ENCODE measurements at regions not wholly inside any gene's neighbourhood (a gene's known extent, or its start where the extent isn't known, plus 50 kb on each side); places are given as distances from the start of the nearest gene placed in this dataset.
"Not testable (repeated sequence)": the region's sequence is repeated elsewhere in the genome, so short reads cannot be mapped to it uniquely, and the experiment has no call there.

DNA sequence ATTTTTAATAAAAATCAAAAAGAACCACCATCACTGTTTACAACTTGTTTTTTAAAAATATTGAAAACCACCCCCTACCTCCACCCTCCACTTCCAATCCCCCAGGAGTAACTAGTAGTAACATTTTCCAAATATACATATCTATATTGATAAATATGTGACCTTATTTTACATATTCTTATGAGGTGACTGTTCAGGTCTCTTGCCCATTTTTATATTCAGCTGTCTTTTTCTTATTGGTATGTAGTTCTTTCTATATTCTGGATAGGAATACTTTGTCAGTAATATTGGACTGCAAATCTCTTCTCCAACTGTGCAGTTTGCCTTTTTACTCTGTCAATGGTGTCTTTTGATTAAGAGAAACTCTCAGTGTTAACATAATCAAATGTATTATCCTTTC is 59.0 kb upstream of the EIF5 start:
- no peak overlapping the region for H3K9ac ChIP-seq (ENCODE audit: low read length)
- no peaks in the 10 kb centered on the region for H3K36me3 ChIP-seq (ENCODE audit: insufficient read depth, low read length)
- no peaks in the 10 kb centered on the region for H3K9me3 ChIP-seq (ENCODE audit: low read length)
- H3K4me1 ChIP-seq (ENCODE audit: insufficient read depth, low read length) = no peaks in the 10 kb centered on the region
- H3K4me3 ChIP-seq (ENCODE audit: low read depth in 1 of 2, low read length in 2 of 2) = no peak overlapping the region
- H3K27ac ChIP-seq (ENCODE audit: low read depth, low read length) = no peak overlapping the region
- peaks cover 25 to 65% of the 10 kb centered on the region in 2 donors for H3K27me3 ChIP-seq (ENCODE audit: control insufficient read depth in 1 of 2, insufficient read depth in 2 of 2, low read length in 2 of 2)

DNA sequence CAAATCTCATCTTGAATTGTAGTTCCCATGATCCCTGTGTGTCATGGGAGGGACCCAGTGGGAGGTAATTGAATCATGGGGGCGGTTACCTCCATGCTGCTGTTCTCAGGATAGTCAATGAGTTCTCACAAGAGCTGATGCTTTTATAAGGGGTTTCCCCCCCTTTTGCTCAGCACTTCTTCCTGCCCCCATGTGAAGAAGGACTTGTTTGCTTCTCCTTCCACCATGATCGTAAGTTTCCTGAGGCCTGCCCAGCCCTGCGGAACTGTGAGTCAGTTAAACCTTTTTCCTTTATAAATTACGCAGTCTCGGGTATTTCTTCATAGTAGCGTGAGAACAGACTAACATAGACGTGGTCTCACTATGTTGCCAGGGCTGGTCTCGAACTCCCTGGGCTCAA is 56.1 kb upstream of the EIF5 start:
- no peak overlapping the region for H3K9ac ChIP-seq (ENCODE audit: low read length)
- no peak overlapping the region for H3K27ac ChIP-seq (ENCODE audit: low read depth, low read length)
- no peak overlapping the region for H3K4me3 ChIP-seq (ENCODE audit: low read depth in 1 of 2, low read length in 2 of 2)
- peaks cover 3% of the 10 kb centered on the region for H3K4me1 ChIP-seq (ENCODE audit: insufficient read depth, low read length)
- no peaks in the 10 kb centered on the region for H3K36me3 ChIP-seq (ENCODE audit: insufficient read depth, low read length)
- peaks cover 25 to 65% of the 10 kb centered on the region in 2 donors for H3K27me3 ChIP-seq (ENCODE audit: control insufficient read depth in 1 of 2, insufficient read depth in 2 of 2, low read length in 2 of 2)
- no peaks in the 10 kb centered on the region for H3K9me3 ChIP-seq (ENCODE audit: low read length)

DNA sequence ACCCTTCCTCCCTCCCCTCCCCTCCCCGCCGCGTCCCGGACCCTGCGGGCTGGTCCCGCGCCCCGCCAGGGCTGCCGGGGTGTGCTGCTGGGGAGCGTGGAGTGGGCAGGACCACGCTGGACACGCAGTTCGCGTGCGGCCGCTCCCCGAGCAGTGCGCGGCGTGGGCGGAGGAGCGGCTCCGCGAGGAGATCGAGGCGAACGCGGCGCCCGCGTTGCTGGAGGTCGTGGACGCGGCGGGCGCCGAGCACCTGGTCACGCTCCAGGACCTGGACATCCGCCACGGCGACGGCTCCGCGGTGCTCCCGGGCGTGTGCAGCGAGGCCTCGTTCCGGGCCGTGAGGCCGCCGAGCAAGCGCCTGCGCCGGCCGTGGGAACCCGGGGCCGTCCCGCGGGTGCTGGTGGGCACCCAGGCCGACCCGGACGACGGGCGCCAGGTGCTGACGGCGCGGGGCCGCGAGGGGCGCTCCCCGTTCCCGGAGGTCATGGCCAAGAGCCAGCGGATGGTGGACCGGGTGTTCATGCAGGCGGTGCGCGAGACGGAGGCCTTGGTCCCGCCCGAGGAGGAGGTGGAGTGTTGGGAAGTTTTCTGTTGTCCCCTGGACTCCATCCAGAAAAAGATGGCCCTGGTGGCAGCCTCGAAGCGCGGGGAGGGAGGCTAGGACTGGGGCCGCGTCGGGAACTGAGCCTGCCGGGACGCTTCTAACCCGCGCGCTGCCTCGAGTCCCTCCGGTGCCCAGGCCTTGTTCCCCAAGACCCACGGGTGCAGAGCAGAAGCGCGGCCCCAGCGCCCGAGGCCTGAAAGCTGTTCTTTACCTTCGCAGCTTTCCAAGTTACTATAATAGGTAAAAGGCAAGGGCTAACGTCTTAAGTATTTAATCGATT is 54.7 kb upstream of the EIF5 start:
- Histone ChIP-seq H3K9me3 (ENCODE audit: low read length) (no peaks in the 10 kb centered on the region), H3K9ac (ENCODE audit: low read length) (no peak overlapping the region), H3K36me3 (ENCODE audit: insufficient read depth, low read length) (no peaks in the 10 kb centered on the region), H3K4me1 (ENCODE audit: insufficient read depth, low read length) (peaks cover 3% of the 10 kb centered on the region), H3K4me3 (ENCODE audit: low read depth in 1 of 2, low read length in 2 of 2) (no peak overlapping the region), H3K27me3 (ENCODE audit: control insufficient read depth in 1 of 2, insufficient read depth in 2 of 2, low read length in 2 of 2) (peaks cover 25 to 51% of the 10 kb centered on the region in 2 donors), H3K27ac (ENCODE audit: low read depth, low read length) (no peak overlapping the region)

- H3K4me3 ChIP-seq (ENCODE audit: low read depth in 1 of 2, low read length in 2 of 2) = no peak overlapping the region
- peaks cover 23 to 41% of the 10 kb centered on the region in 2 donors for H3K27me3 ChIP-seq (ENCODE audit: control insufficient read depth in 1 of 2, insufficient read depth in 2 of 2, low read length in 2 of 2)
- H3K4me1 ChIP-seq (ENCODE audit: insufficient read depth, low read length) = peaks cover 3% of the 10 kb centered on the region
- H3K9me3 ChIP-seq (ENCODE audit: low read length) = no peaks in the 10 kb centered on the region
- H3K36me3 ChIP-seq (ENCODE audit: insufficient read depth, low read length) = no peaks in the 10 kb centered on the region
- no peak overlapping the region for H3K9ac ChIP-seq (ENCODE audit: low read length)
- H3K27ac ChIP-seq (ENCODE audit: low read depth, low read length) = no peak overlapping the region
Observed at GRCh38 chr14:103280278-103280928, 53.6 kb upstream of the EIF5 start.

DNA sequence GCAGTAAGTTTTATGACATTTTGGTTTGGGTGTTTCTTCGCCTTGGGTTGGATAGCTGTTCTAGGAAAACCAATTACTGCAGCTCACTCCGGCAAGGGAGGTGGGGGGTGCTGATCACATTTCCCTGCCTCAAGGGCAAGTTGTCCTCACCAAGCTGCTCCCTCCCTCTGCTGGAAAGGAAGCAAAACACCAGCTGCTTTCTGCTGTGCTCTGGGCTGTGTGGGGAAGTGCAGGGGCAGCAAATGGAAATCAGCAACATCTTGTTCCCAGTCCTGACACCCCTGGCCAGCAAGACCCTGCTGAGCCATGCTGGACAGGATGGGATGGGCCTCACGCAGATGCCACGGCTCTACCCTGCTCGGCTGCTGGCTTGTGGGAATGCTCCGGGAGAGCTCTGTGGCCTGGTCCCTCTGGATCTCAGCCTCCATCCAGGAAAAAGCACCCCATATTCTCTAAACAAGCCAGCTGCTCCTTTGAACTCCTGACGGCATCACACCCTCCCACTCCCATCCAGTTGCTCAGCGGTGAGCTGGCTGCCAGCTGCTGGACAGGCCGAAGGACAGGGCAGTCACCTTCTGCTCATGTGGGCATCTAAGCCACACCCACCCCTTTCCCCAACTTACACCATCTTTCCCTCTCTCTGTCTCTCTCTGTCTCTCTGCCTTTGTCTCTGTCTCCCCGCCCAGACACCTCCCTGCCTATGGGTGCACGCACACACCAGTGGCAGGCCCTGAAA is 52.4 kb upstream of the EIF5 start:
- Histone ChIP-seq H3K4me1 (ENCODE audit: insufficient read depth, low read length) (peaks cover 3% of the 10 kb centered on the region), H3K9me3 (ENCODE audit: low read length) (no peaks in the 10 kb centered on the region), H3K36me3 (ENCODE audit: insufficient read depth, low read length) (no peaks in the 10 kb centered on the region), H3K27ac (ENCODE audit: low read depth, low read length) (no peak overlapping the region), H3K27me3 (ENCODE audit: control insufficient read depth in 1 of 2, insufficient read depth in 2 of 2, low read length in 2 of 2) (peaks cover 10 to 28% of the 10 kb centered on the region in 2 donors), H3K9ac (ENCODE audit: low read length) (no peak overlapping the region), H3K4me3 (ENCODE audit: low read depth in 1 of 2, low read length in 2 of 2) (no peak overlapping the region)

DNA sequence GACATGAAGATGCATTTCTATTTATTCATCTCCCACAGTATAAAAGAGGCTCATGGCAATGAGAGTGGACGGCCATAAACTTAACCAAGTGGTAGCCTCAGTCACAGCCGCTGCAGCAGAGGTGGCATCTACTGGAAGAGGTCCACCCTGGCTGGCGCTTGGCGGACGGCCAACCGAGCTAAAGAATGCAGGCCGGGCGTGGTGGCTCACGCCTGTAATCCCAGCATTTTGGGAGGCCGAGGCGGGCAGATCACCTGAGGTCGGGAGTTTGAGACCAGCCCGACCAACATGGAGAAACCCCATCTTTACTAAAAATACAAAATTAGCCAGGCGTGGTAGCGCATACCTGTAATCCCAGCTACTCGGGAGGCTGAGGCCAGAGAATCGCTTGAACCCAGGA is 51.7 kb upstream of the EIF5 start:
- not testable (repeated sequence) for H3K27ac ChIP-seq (ENCODE audit: low read depth, low read length); H3K36me3 ChIP-seq (ENCODE audit: insufficient read depth, low read length); H3K4me1 ChIP-seq (ENCODE audit: insufficient read depth, low read length); H3K9me3 ChIP-seq (ENCODE audit: low read length); H3K9ac ChIP-seq (ENCODE audit: low read length); H3K4me3 ChIP-seq (ENCODE audit: low read depth in 1 of 2, low read length in 2 of 2)
- H3K27me3 ChIP-seq (ENCODE audit: control insufficient read depth in 1 of 2, insufficient read depth in 2 of 2, low read length in 2 of 2) = peaks cover 10 to 27% of the 10 kb centered on the region in 2 donors

GRCh38 chr14:103282932-103283331 is 51.1 kb upstream of the EIF5 start:
- Histone ChIP-seq H3K27me3 (ENCODE audit: control insufficient read depth in 1 of 2, insufficient read depth in 2 of 2, low read length in 2 of 2) (peaks cover 4 to 23% of the 10 kb centered on the region in 2 donors), H3K9ac (ENCODE audit: low read length) (no peak overlapping the region), H3K36me3 (ENCODE audit: insufficient read depth, low read length) (no peaks in the 10 kb centered on the region), H3K27ac (ENCODE audit: low read depth, low read length) (no peak overlapping the region), H3K4me3 (ENCODE audit: low read depth in 1 of 2, low read length in 2 of 2) (no peak overlapping the region), H3K4me1 (ENCODE audit: insufficient read depth, low read length) (peaks cover 3% of the 10 kb centered on the region), H3K9me3 (ENCODE audit: low read length) (no peaks in the 10 kb centered on the region)

- Histone ChIP-seq H3K27me3 (ENCODE audit: control insufficient read depth in 1 of 2, insufficient read depth in 2 of 2, low read length in 2 of 2) (peaks cover 0 to 16% of the 10 kb centered on the region in 2 donors), H3K36me3 (ENCODE audit: insufficient read depth, low read length) (no peaks in the 10 kb centered on the region), H3K27ac (ENCODE audit: low read depth, low read length) (no peak overlapping the region), H3K9me3 (ENCODE audit: low read length) (no peaks in the 10 kb centered on the region), H3K4me1 (ENCODE audit: insufficient read depth, low read length) (peaks cover 3% of the 10 kb centered on the region), H3K9ac (ENCODE audit: low read length) (no peak overlapping the region), H3K4me3 (ENCODE audit: low read depth in 1 of 2, low read length in 2 of 2) (no peak overlapping the region)
Observed at GRCh38 chr14:103283916-103284315, 50.1 kb upstream of the EIF5 start.
